Fibroblast of skin of left biceps (primary cell): ENCODE measurements at regions not wholly inside any gene's neighbourhood (a gene's known extent, or its start where the extent isn't known, plus 50 kb on each side); places are given as distances from the start of the nearest gene placed in this dataset.

Experiments
- DNase-seq, 2 experiments: peaks; one replicate each; pipeline ENCODE4 v3.0.0-alpha.2; 2013; ENCODE audit warnings: low read depth in 2 of 2

DNA sequence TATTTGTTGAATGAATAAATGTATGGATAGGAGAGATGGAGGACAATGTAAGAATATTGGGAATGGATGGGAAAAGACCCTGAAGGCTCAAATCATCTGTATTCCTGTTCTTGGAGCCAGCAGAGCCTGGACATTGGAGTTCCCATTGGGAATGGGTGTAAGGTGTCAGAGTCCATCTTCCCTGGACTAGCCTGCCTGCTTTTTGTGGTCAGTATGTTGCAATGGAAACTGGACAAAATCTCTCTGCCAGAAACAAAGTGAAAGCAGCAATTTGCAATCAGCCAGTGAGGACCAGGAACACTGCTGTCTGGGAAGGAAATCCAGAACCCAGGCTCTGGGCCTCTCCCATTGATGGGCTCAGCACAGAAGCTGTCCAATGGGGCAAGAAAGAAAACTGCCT is 83.5 kb upstream of the SKOR2 start:
- DNase-seq = no peak

DNA sequence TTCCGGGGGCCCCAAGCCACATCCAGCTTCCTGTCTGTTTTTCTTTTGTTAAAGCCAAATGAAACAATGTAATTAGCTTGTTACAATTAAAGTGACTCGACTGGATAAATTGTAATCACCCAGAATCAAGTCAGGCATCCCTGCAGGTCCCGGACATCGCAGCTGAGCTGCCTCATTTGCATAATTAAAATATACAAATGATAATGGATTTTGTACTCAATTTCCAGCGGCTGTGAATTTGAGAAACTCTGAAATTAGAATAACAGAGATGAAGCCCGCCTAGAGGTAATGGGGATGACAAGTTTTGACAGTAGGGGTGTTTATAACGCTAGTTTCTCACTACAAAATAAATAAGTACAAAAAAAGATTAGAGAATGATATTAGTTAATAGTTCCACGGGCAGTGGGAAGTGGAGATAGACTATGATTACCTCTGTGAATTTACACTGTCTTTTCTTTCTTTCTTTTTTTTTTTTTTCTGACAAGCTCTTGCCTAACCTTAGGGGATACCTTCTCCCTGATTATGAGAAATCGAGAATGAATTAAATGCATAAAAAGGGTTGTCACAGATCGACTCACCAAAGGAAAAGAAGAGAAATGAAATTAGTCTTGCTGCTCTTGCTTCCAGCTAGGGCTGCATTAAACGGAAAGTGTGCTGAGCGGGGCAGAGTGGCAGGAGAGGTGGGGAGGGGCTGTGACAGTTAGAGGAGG is 82.6 kb upstream of the SKOR2 start:
- no peak for DNase-seq

DNA sequence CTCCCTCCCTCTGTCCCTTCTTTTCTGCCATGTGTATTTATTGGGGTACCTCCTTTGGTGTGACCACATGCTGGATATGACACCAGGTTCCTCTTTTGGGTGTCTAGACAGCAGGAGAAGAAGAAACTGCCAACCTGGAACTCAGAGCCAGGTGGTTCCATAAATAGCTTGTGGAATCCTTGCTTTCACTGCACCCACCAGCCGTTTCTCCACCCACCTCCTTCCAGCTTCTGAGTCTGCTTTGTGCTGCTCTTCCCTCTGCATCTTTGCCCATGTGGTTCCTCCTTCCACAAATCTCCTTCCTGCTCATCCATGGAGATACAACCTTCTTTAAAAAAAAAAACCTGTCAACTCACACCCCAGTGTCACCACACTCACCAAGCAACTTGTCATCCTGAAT is 80.2 kb upstream of the SKOR2 start:
- no peak for DNase-seq

- no peak for DNase-seq
These were observed 79.6 kb upstream of the SKOR2 start for GRCh38 chr18:47331026-47331425.

DNA sequence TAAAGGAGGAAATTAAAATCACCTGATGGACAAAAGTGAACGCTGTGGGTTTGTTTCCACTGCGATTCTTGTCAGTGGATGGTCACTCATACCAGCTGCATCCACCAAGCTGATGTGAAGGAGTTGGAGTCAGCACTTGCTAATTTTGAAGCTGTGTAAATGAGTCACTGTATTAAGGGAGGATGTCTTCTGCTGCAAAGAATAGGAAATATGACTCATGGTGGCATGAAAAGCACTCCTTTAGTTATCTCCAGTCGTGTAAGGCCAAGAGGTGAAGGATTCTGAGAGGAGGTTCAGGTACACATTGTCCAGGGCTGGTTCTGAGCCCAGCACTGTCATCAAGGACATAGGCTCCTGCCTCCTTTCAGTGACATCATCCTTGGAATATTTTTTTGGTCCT is 71.7 kb upstream of the SKOR2 start:
- peak in 1 of 2 experiments; percentile 20 for DNase-seq

- DNase-seq = no peak
These were observed 70.4 kb upstream of the SKOR2 start for GRCh38 chr18:47321815-47322214.

DNA sequence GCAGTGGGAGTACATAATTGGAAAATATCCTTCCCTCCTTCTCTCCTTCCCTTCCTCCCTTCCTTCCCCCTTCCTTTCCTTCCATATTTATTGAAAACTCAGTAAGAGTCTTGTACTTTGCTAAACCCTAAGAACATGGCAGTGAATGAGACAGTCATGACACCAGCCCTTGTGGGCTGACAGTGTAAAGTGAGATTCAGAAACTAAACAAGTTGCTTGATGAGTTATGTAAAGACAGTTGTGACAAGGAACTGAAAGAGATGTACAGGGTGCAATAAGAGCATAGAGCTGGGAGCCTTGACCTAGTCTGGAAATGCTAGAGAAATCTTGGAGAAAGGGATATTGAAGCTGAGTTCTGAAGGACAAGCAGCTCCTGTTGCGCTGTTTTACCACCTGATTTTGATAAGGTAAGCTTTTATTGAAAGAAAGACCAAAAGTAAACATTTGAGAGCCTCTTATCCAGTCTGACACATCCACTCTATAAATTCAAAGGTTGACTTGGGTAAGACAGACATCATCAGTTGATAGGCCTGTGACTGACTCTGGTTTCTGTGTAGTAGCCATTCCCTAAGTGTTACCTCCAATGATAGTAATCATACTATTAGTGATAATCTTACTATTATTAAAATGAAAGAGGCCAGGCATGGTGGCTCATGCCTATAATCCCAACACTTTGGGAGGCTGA is 66.5 kb upstream of the SKOR2 start:
- no peak for DNase-seq

DNA sequence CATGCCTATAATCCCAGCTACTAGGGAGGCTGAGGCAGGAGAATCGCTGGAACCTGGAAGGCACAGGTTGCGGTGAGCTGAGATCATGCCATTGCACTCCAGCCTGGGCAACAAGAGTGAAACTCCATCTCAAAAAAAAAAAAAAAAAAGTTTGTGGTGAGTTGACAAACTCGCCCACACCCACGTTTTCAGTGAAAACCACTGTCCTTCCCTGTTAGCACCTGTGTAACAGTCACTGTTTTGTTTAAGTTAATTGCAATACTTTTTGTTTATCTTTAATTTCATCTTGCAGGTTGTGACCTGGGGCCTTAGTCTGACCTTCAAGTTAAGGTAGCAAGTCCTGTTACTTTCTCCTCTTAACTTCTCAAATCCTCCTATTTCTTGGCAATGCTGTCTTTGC is 65.5 kb upstream of the SKOR2 start:
- no peak for DNase-seq

- DNase-seq = no peak
These were observed 62.4 kb upstream of the SKOR2 start for GRCh38 chr18:47313901-47314300.

DNA sequence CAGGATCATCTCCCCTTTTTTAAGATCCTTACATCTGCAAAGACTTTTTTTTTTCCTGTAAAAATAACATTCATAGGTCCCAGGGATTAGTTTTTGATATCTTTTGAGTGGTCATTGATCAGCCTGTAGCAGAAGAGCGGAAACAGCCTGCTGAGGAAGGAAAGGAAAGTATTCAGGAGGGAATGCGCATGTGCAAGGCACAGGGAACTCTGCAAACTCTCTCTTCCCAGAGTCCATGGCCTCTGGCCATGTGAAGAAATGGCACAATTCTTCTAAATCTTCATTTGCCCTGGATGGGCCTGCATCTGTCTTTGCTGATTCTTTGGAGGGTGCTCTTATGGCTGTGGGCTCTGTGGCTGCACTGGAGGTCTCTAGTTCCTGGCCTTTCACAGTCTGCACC is 60.1 kb upstream of the SKOR2 start:
- no peak for DNase-seq
